NT2/D1 (cell line): ENCODE measurements at regions not wholly inside any gene's neighbourhood (a gene's known extent, or its start where the extent isn't known, plus 50 kb on each side); places are given as distances from the start of the nearest gene placed in this dataset.

Source experiments
- YY1 ChIP-seq: IDR thresholded peaks from 2 replicates; pipeline ENCODE4 v1.6.1; 2011; ENCODE audit not compliant: insufficient read length, insufficient read depth
- ZNF274 ChIP-seq: IDR thresholded peaks from 2 replicates; pipeline ENCODE4 v1.6.1; 2011; ENCODE audit warnings: mild to moderate bottlenecking, low read depth, low read length

GRCh38 chr20:12925863-12926793 lies 82.6 kb upstream of the SPTLC3 start:
- TF ChIP-seq ZNF274 (no peak), YY1 (no peak)
